ENCODE measurements at regions not wholly inside any gene's neighbourhood (a gene's known extent, or its start where the extent isn't known, plus 50 kb on each side); places are given as distances from the start of the nearest gene placed in this dataset.

DNA sequence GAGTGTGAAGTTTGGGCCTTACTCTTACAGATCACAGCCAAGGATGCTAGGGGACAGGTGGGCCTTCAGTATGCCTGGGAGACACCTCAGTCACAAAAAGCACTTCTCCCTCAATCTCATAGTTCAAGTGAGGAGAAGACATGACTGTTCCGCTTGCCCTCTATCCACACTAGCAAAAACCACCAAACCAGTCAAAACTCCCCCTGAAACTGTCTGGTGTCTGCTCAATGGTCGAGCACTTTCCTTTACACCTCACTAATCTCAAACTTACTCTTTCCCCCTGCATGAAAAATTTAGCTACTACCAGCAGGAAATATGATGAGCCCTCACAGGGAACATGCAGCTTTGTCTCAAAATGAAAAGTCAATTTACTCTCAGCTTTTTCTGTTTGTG, 232.2 kb downstream of the TRIB2 start:
- intact Hi-C loops (cut with micrococcal nuclease) = loop anchor here (5.0 kb wide), 2 partner anchors 222 to 1117 kb away; no protein-coding TSS in a partner anchor
- CTCF ChIA-PET = interaction anchor here (1.0 to 2.7 kb wide), 5 partner anchors 18 to 232 kb away, joined by 3 to 18 read pairs (median 4); no protein-coding TSS in a partner anchor
- Mint-ChIP-seq H3K27ac (no peak overlapping the region), H3K4me3 (no peak overlapping the region), H3K4me1 (ENCODE audit: low read depth) (peaks cover 9% of the 10 kb centered on the region), H3K9me3 (no peaks in the 10 kb centered on the region), H3K36me3 (no peaks in the 10 kb centered on the region), H3K27me3 (peaks cover 4% of the 10 kb centered on the region)
- POLR2A ChIA-PET = no interaction called here
- DNase-seq = peak; percentile 46

DNA sequence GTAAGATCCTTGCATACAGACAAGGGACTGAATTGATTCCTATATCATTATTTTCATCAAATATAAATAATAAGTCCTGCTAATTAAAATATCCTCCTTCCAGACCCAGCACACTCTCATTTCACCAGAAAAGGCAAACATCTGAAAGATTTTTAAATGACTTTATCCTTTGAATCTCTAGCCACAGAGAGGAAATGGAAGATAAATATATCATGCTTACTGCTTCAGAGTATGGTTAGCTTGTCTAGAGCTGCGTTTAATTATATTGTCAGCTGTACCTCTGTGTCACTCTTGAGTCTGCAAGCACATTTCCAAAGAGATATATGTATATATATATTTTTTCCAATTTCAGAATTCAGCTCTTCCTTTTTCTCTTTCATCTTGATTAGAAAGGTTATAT, 232.7 kb downstream of the TRIB2 start:
- ChIA-PET POLR2A (no interaction called here), CTCF (interaction anchor here (1.0 to 2.7 kb wide), 5 partner anchors 18 to 232 kb away, joined by 3 to 18 read pairs (median 4); no protein-coding TSS in a partner anchor)
- Mint-ChIP-seq H3K27me3 (peaks cover 4% of the 10 kb centered on the region), H3K36me3 (no peaks in the 10 kb centered on the region), H3K9me3 (no peaks in the 10 kb centered on the region), H3K4me3 (no peak overlapping the region), H3K4me1 (ENCODE audit: low read depth) (peaks cover 9% of the 10 kb centered on the region), H3K27ac (no peak overlapping the region)
- DNase-seq = no peak
- intact Hi-C loops (cut with micrococcal nuclease) = loop anchor here (5.0 kb wide), 2 partner anchors 222 to 1117 kb away; no protein-coding TSS in a partner anchor

GRCh38 chr2:12950174-12950573, 233.4 kb downstream of the TRIB2 start:
- H3K9me3 Mint-ChIP-seq = no peaks in the 10 kb centered on the region
- no peak for DNase-seq
- no peaks in the 10 kb centered on the region for H3K36me3 Mint-ChIP-seq
- H3K27ac Mint-ChIP-seq = no peak overlapping the region
- peaks cover 4% of the 10 kb centered on the region for H3K27me3 Mint-ChIP-seq
- intact Hi-C loops (cut with micrococcal nuclease) = no loop called here
- no peak overlapping the region for H3K4me3 Mint-ChIP-seq
- H3K4me1 Mint-ChIP-seq (ENCODE audit: low read depth) = peaks cover 9% of the 10 kb centered on the region
- CTCF ChIA-PET = interaction anchor here (2.2 to 2.7 kb wide), 2 partner anchors 19 to 57 kb away, joined by 12 to 18 read pairs; no protein-coding TSS in a partner anchor
- POLR2A ChIA-PET = no interaction called here

GRCh38 chr2:12950957-12951656, 234.4 kb downstream of the TRIB2 start:
- ChIA-PET POLR2A (no interaction called here), CTCF (no interaction called here)
- Mint-ChIP-seq H3K4me1 (ENCODE audit: low read depth) (peaks cover 9% of the 10 kb centered on the region), H3K27me3 (peaks cover 4% of the 10 kb centered on the region), H3K4me3 (no peak overlapping the region), H3K9me3 (no peaks in the 10 kb centered on the region), H3K36me3 (no peaks in the 10 kb centered on the region), H3K27ac (no peak overlapping the region)
- intact Hi-C loops (cut with micrococcal nuclease) = no loop called here
- no peak for DNase-seq

DNA sequence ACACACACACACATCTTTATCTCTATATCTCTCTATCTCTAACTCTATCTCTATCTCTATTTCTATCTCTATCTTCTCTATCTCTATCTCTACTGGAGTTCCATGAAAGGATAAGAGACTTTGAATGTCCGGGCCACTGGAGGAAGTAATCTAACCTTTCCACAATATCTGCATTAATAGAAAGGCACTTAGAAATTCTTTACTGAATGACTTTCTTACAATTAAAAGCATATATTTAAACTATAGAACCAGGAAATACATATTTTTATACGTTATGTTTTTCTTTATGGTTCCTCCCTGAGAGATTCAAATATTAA, 234.9 kb downstream of the TRIB2 start:
- ChIA-PET POLR2A (no interaction called here), CTCF (interaction anchor here (2.6 kb wide), 1 partner anchor 21 kb away, joined by 13 read pairs; no protein-coding TSS in a partner anchor)
- Mint-ChIP-seq H3K4me3 (no peak overlapping the region), H3K36me3 (no peaks in the 10 kb centered on the region), H3K9me3 (no peaks in the 10 kb centered on the region), H3K27me3 (peaks cover 5% of the 10 kb centered on the region), H3K27ac (no peak overlapping the region), H3K4me1 (ENCODE audit: low read depth) (peaks cover 9% of the 10 kb centered on the region)
- no peak for DNase-seq
- intact Hi-C loops (cut with micrococcal nuclease) = no loop called here

DNA sequence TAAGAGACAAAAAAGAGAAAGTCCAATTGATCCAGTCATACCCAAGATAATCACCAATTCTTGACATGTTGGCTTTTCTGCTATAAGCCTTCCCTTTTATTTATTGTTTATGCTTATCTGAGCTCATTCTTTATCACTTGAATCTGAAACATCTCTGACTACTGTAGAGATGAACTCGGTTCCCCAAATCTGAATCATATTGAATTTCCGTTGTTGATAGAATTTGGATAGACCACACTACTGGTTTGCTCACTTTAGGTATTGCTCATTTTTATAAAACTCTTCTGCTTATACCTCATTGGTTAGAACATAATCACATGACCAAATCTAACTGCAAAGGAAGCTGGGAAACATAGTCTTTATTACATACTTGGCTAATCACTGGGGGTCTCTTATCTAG, 236.9 kb downstream of the TRIB2 start:
- POLR2A ChIA-PET = no interaction called here
- intact Hi-C loops (cut with micrococcal nuclease) = no loop called here
- H3K27me3 Mint-ChIP-seq = peaks cover 6% of the 10 kb centered on the region

GRCh38 chr2:12955864-12956263, 239.1 kb downstream of the TRIB2 start:
- H3K36me3 Mint-ChIP-seq = no peaks in the 10 kb centered on the region
- no peak overlapping the region for H3K27ac Mint-ChIP-seq
- POLR2A ChIA-PET = no interaction called here
- no peak overlapping the region for H3K4me3 Mint-ChIP-seq
- peaks cover 6% of the 10 kb centered on the region for H3K27me3 Mint-ChIP-seq
- CTCF ChIA-PET = interaction anchor here (1.6 to 2.4 kb wide), 2 partner anchors 25 to 51 kb away, joined by 5 to 8 read pairs; no protein-coding TSS in a partner anchor
- no peaks in the 10 kb centered on the region for H3K9me3 Mint-ChIP-seq
- DNase-seq = no peak
- no peaks in the 10 kb centered on the region for H3K4me1 Mint-ChIP-seq (ENCODE audit: low read depth)
- intact Hi-C loops (cut with micrococcal nuclease) = no loop called here

More for the DNA sequence above, 236.9 kb downstream of the TRIB2 start:
- no peaks in the 10 kb centered on the region for H3K9me3 Mint-ChIP-seq
- H3K27ac Mint-ChIP-seq = no peak overlapping the region
- CTCF ChIA-PET = interaction anchor here (1.5 to 2.6 kb wide), 2 partner anchors 23 to 54 kb away, joined by 5 to 13 read pairs; no protein-coding TSS in a partner anchor
- no peaks in the 10 kb centered on the region for H3K36me3 Mint-ChIP-seq
- DNase-seq = no peak
- no peak overlapping the region for H3K4me3 Mint-ChIP-seq
- H3K4me1 Mint-ChIP-seq (ENCODE audit: low read depth) = peaks cover 9% of the 10 kb centered on the region

DNA sequence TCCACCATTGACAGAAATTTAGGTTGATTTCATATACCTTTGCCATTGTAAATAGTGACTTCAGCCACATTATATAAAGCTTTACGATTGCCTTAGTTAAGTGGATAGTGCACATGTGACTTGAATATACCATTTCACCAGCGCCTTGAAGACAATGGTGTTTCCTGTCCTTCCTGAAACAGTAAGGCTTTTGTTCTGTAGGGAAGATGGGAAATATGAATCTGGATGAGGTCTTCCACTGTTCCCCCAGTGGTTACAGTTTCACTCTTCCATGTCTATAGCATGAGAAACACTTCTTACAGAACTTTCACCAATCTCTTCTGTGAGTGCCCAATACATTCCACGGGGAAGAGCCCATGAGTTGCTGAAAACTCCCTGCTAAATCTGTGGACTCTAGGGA, 240.5 kb downstream of the TRIB2 start:
- Mint-ChIP-seq H3K9me3 (no peaks in the 10 kb centered on the region), H3K27ac (no peak overlapping the region), H3K27me3 (peaks cover 5% of the 10 kb centered on the region), H3K4me1 (ENCODE audit: low read depth) (no peaks in the 10 kb centered on the region), H3K4me3 (no peak overlapping the region), H3K36me3 (no peaks in the 10 kb centered on the region)
- intact Hi-C loops (cut with micrococcal nuclease) = no loop called here
- POLR2A ChIA-PET = no interaction called here
- CTCF ChIA-PET = interaction anchor here (2.4 kb wide), 1 partner anchor 50 kb away, joined by 8 read pairs; no protein-coding TSS in a partner anchor
- DNase-seq = no peak

GRCh38 chr2:12959935-12960334, 243.2 kb downstream of the TRIB2 start:
- Mint-ChIP-seq H3K36me3 (no peaks in the 10 kb centered on the region), H3K4me1 (ENCODE audit: low read depth) (peaks cover 4% of the 10 kb centered on the region), H3K4me3 (no peak overlapping the region), H3K27me3 (peaks cover 1% of the 10 kb centered on the region), H3K9me3 (no peaks in the 10 kb centered on the region), H3K27ac (no peak overlapping the region)
- intact Hi-C loops (cut with micrococcal nuclease) = loop anchor here (10.0 kb wide), 1 partner anchor 665 kb away; no protein-coding TSS in a partner anchor
- DNase-seq = no peak
- CTCF ChIA-PET = no interaction called here
- POLR2A ChIA-PET = no interaction called here

DNA sequence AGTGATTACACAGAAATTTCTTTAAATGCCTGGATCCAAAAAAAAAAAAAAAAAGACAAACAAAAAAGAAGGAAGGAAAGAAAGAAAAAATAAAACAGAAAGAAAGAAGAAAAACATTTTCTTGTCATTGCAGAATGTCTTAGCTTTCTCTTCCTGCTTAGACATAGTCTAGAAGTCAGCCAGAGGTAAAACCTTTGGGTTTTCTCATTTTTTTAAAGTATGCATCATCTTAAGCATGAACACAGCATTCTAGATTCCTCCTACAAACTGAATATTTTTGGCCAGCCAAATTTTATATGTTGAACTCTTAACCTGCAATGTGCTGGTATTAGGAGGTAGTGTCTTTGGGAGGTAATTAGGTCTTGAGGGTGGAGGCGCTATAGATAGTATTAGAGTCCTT, 243.9 kb downstream of the TRIB2 start:
- intact Hi-C loops (cut with micrococcal nuclease) = loop anchor here (10.0 kb wide), 1 partner anchor 666 kb away; no protein-coding TSS in a partner anchor
- CTCF ChIA-PET = no interaction called here
- peaks cover 12% of the 10 kb centered on the region for H3K4me1 Mint-ChIP-seq (ENCODE audit: low read depth)
- DNase-seq = no peak
- H3K4me3 Mint-ChIP-seq = no peak overlapping the region
- POLR2A ChIA-PET = no interaction called here
- H3K36me3 Mint-ChIP-seq = no peaks in the 10 kb centered on the region
- no peak overlapping the region for H3K27ac Mint-ChIP-seq
- H3K27me3 Mint-ChIP-seq = peaks cover 1% of the 10 kb centered on the region
- no peaks in the 10 kb centered on the region for H3K9me3 Mint-ChIP-seq

DNA sequence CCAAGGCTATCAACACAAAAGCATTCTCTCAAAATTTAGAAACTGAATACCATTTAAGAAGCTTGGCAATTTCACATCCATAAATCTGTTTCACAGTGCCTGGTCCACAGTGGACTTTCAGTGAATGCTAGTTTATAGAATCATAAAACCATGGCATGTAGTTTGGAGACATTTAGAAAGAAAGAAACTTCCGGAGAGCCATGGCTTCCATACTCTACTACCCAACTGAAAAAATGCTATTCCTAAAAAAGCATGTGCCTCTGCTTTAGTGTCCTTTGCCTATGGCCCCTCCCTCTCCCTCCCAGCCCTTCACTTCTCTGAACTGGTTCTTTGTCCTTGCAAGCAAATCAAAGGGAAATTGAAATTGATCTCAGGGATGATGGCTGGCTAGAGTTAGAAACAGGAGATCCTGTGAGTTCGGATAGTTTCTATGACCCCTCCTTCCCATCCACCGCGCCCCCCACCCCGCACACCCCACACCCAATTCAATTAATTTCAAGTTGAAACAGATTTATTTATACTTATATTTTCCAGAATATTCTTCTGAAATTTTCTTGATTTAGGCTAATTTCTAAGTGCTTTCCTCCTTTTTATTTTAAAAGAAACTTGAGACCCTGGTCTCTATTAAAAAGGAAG, 248.3 kb downstream of the TRIB2 start:
- ChIA-PET POLR2A (no interaction called here), CTCF (interaction anchor here (1.2 to 1.4 kb wide), 2 partner anchors 34 to 41 kb away, joined by 3 to 6 read pairs; no protein-coding TSS in a partner anchor)
- Mint-ChIP-seq H3K27ac (no peak overlapping the region), H3K4me3 (no peak overlapping the region), H3K9me3 (no peaks in the 10 kb centered on the region), H3K27me3 (no peaks in the 10 kb centered on the region), H3K4me1 (ENCODE audit: low read depth) (peaks cover 19% of the 10 kb centered on the region), H3K36me3 (no peaks in the 10 kb centered on the region)
- no peak for DNase-seq
- intact Hi-C loops (cut with micrococcal nuclease) = loop anchor here (1.0 to 10.0 kb wide), 2 partner anchors 237 to 670 kb away; no protein-coding TSS in a partner anchor

DNA sequence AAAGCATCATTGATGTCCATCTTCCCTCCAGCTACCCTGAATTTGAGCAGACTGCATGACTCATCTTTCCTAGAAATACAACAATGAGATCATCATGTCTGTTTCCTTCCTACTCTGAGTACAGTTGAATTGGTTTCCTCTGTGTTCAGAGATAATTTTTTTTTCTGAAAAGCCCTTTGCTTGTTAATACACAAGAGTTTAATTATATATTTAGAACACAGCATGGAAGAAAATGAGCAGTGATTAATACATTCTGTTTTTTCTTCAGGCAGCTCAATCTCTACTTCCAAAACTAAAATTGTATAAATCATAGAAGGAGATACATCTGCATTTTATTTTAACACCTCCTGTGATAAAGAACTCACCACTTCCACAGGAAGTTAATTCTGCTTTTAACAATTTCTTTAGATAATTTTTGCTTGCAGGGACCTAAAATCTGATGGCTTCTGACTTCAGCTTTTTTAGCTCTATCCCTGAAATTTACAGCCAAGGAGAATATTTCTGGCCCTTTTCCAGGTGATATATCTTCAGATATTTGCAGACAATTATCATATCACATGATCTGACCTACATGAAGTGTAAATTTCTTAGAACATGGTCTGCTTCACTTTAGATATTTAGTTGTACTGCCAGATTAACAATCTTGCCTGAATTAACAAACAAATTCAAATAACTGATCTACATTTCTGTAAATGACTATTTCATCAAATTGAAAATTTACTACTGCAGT, 249.0 kb downstream of the TRIB2 start:
- H3K36me3 Mint-ChIP-seq = no peaks in the 10 kb centered on the region
- no peak overlapping the region for H3K4me3 Mint-ChIP-seq
- intact Hi-C loops (cut with micrococcal nuclease) = loop anchor here (1.0 to 10.0 kb wide), 2 partner anchors 237 to 671 kb away; no protein-coding TSS in a partner anchor
- DNase-seq = no peak
- ChIA-PET CTCF (interaction anchor here (1.2 to 1.4 kb wide), 2 partner anchors 35 to 41 kb away, joined by 3 to 6 read pairs; no protein-coding TSS in a partner anchor), POLR2A (no interaction called here)
- H3K27ac Mint-ChIP-seq = no peak overlapping the region
- H3K27me3 Mint-ChIP-seq = peaks cover 2% of the 10 kb centered on the region
- H3K4me1 Mint-ChIP-seq (ENCODE audit: low read depth) = peaks cover 19% of the 10 kb centered on the region
- no peaks in the 10 kb centered on the region for H3K9me3 Mint-ChIP-seq

Data from activated CD4-positive, alpha-beta memory T cell treated with anti-CD3 and anti-CD28 coated beads for 36 hours (primary cell).